Mammary epithelial cell (primary cell): ENCODE measurements at regions not wholly inside any gene's neighbourhood (a gene's known extent, or its start where the extent isn't known, plus 50 kb on each side); places are given as distances from the start of the nearest gene placed in this dataset.

Source experiments
- CTCF ChIP-seq, 2 donors: IDR thresholded peaks in 1 of 2; conservative IDR thresholded peaks in 1 of 2; 2 replicates each; pipeline ENCODE4 v1.5.1; 2011 to 2012; ENCODE audit warnings: inconsistent platforms in 2 of 2, low read length in 2 of 2, mild to moderate bottlenecking in 2 of 2, control low read depth in 1 of 2, low read depth in 1 of 2; ENCODE audit not compliant: insufficient read depth in 1 of 2; ENCODE audit errors: extremely low read depth in 1 of 2
- EZH2 ChIP-seq: IDR thresholded peaks from 2 replicates; pipeline ENCODE4 v1.6.1; 2012; ENCODE audit warnings: low read length, inconsistent platforms, borderline replicate concordance

GRCh38 chr13:34127523-34127922, 309.6 kb downstream of the RFC3 start:
- TF ChIP-seq CTCF (conservative IDR thresholded peaks at IDR 0.05 in 1 of 2, IDR thresholded peaks at IDR 0.05 in 1 of 2; ENCODE audit: extremely low read depth in 1 of 2, insufficient read depth in 1 of 2, low read depth in 1 of 2, low read length in 2 of 2) (no peak), EZH2 (no peak)
